HCT116 (cell line): ENCODE measurements at regions not wholly inside any gene's neighbourhood (a gene's known extent, or its start where the extent isn't known, plus 50 kb on each side); places are given as distances from the start of the nearest gene placed in this dataset.

Experiments used
- CBX3 ChIP-seq: IDR thresholded peaks from 2 replicates; pipeline ENCODE4 v1.6.1; 2012; ENCODE audit warnings: low read depth
- CTCF ChIP-seq, 3 experiments: fragments of 200-600 bp in 1 of 3; sonication (generic) in 1 of 3; IDR thresholded peaks in 2 of 3; conservative IDR thresholded peaks in 1 of 3; 2 replicates each; pipeline ENCODE4 v1.5.1; 2012 to 2017; ENCODE audit warnings: low read depth in 2 of 3, low read length in 2 of 3, antibody characterized with exemption in 1 of 3, borderline replicate concordance in 1 of 3, control low read depth in 1 of 3, mild to moderate bottlenecking in 1 of 3, mixed read lengths in 1 of 3, mixed run types in 1 of 3, moderate library complexity in 1 of 3; ENCODE audit not compliant: insufficient read depth in 1 of 3
- FOSL1 ChIP-seq: IDR thresholded peaks from 2 replicates; pipeline ENCODE4 v1.6.1; 2012; ENCODE audit warnings: low read depth
- POLR2A ChIP-seq: IDR thresholded peaks from 2 replicates; pipeline ENCODE4 v1.7.0; 2011; ENCODE audit warnings: borderline replicate concordance; ENCODE audit not compliant: insufficient read depth, insufficient read length; ENCODE audit errors: extremely low read depth
- POLR2AphosphoS5 ChIP-seq: IDR thresholded peaks from 2 replicates; pipeline ENCODE4 v1.6.1; 2011; ENCODE audit warnings: mild to moderate bottlenecking, low read depth, low read length, moderate library complexity
- ZBTB33 ChIP-seq: IDR thresholded peaks from 2 replicates; pipeline ENCODE4 v1.6.1; 2011; ENCODE audit warnings: mild to moderate bottlenecking, low read length, moderate library complexity; ENCODE audit not compliant: insufficient replicate concordance; ENCODE audit errors: extremely low read depth

- no peak for TF ChIP-seq CTCF (IDR thresholded peaks at IDR 0.05 in 2 of 3, conservative IDR thresholded peaks at IDR 0.05 in 1 of 3; ENCODE audit: borderline replicate concordance in 1 of 3, insufficient read depth in 1 of 3, low read depth in 2 of 3, low read length in 2 of 3)
- no peak for TF ChIP-seq FOSL1
- no peak for TF ChIP-seq ZBTB33
- no peak for TF ChIP-seq POLR2A
- no peak for TF ChIP-seq POLR2AphosphoS5
- TF ChIP-seq CBX3: no peak
Observed at GRCh38 chr1:58857680-58858673, 74.1 kb upstream of the JUN start.
